ENCODE measurements at regions not wholly inside any gene's neighbourhood (a gene's known extent, or its start where the extent isn't known, plus 50 kb on each side); places are given as distances from the start of the nearest gene placed in this dataset.

GRCh38 chr13:87982400-87982799 lies 311.2 kb downstream of the SLITRK5 start:
- Histone ChIP-seq H3K4me2 (ENCODE audit: insufficient read depth, low read length) (no peak overlapping the region), H3K27me3 (ENCODE audit: insufficient read depth, low read length) (no peaks in the 10 kb centered on the region), H3K9me3 (ENCODE audit: low read depth, low read length) (no peaks in the 10 kb centered on the region), H3K27ac (ENCODE audit: low read depth, low read length) (no peak overlapping the region), H2AFZ (ENCODE audit: low read length) (no peak overlapping the region), H3K4me3 (ENCODE audit: insufficient read depth, low read length) (no peak overlapping the region), H3K4me1 (ENCODE audit: insufficient read depth, low read length) (no peaks in the 10 kb centered on the region), H3K79me2 (ENCODE audit: insufficient read depth, low read length) (no peaks in the 10 kb centered on the region), H3K36me3 (ENCODE audit: insufficient read depth, low read length) (no peaks in the 10 kb centered on the region), H4K20me1 (ENCODE audit: insufficient read depth, low read length) (no peaks in the 10 kb centered on the region)
- no peak for DNase-seq (ENCODE audit: insufficient read length, low spot score, missing footprints)
- TF ChIP-seq CTCF (IDR thresholded peaks at IDR 0.05; ENCODE audit: extremely low read depth, low read depth, low read length) = no peak

GRCh38 chr13:87986639-87987250 lies 315.6 kb downstream of the SLITRK5 start:
- H4K20me1 ChIP-seq (ENCODE audit: insufficient read depth, low read length) = no peaks in the 10 kb centered on the region
- no peaks in the 10 kb centered on the region for H3K9me3 ChIP-seq (ENCODE audit: low read depth, low read length)
- no peak overlapping the region for H3K4me2 ChIP-seq (ENCODE audit: insufficient read depth, low read length)
- no peaks in the 10 kb centered on the region for H3K27me3 ChIP-seq (ENCODE audit: insufficient read depth, low read length)
- no peak overlapping the region for H3K27ac ChIP-seq (ENCODE audit: low read depth, low read length)
- no peak for TF ChIP-seq CTCF (IDR thresholded peaks at IDR 0.05; ENCODE audit: extremely low read depth, low read depth, low read length)
- DNase-seq (ENCODE audit: insufficient read length, low spot score, missing footprints) = no peak
- H3K4me3 ChIP-seq (ENCODE audit: insufficient read depth, low read length) = no peak overlapping the region
- no peaks in the 10 kb centered on the region for H3K4me1 ChIP-seq (ENCODE audit: insufficient read depth, low read length)
- H2AFZ ChIP-seq (ENCODE audit: low read length) = no peak overlapping the region
- no peaks in the 10 kb centered on the region for H3K36me3 ChIP-seq (ENCODE audit: insufficient read depth, low read length)
- H3K79me2 ChIP-seq (ENCODE audit: insufficient read depth, low read length) = no peaks in the 10 kb centered on the region

- no peaks in the 10 kb centered on the region for H4K20me1 ChIP-seq (ENCODE audit: insufficient read depth, low read length)
- H3K36me3 ChIP-seq (ENCODE audit: insufficient read depth, low read length) = no peaks in the 10 kb centered on the region
- H2AFZ ChIP-seq (ENCODE audit: low read length) = no peak overlapping the region
- no peak overlapping the region for H3K27ac ChIP-seq (ENCODE audit: low read depth, low read length)
- no peak for DNase-seq (ENCODE audit: insufficient read length, low spot score, missing footprints)
- H3K4me3 ChIP-seq (ENCODE audit: insufficient read depth, low read length) = no peak overlapping the region
- H3K4me1 ChIP-seq (ENCODE audit: insufficient read depth, low read length) = no peaks in the 10 kb centered on the region
- peaks cover 2% of the 10 kb centered on the region for H3K9me3 ChIP-seq (ENCODE audit: low read depth, low read length)
- H3K4me2 ChIP-seq (ENCODE audit: insufficient read depth, low read length) = no peak overlapping the region
- no peak for TF ChIP-seq CTCF (IDR thresholded peaks at IDR 0.05; ENCODE audit: extremely low read depth, low read depth, low read length)
- H3K27me3 ChIP-seq (ENCODE audit: insufficient read depth, low read length) = no peaks in the 10 kb centered on the region
- H3K79me2 ChIP-seq (ENCODE audit: insufficient read depth, low read length) = no peaks in the 10 kb centered on the region
Observed at GRCh38 chr13:87998081-87998480, 326.9 kb downstream of the SLITRK5 start.

- Histone ChIP-seq H3K4me3 (ENCODE audit: insufficient read depth, low read length) (no peak overlapping the region), H3K79me2 (ENCODE audit: insufficient read depth, low read length) (no peaks in the 10 kb centered on the region), H2AFZ (ENCODE audit: low read length) (no peak overlapping the region), H3K4me1 (ENCODE audit: insufficient read depth, low read length) (no peaks in the 10 kb centered on the region), H3K4me2 (ENCODE audit: insufficient read depth, low read length) (no peak overlapping the region), H3K9me3 (ENCODE audit: low read depth, low read length) (peaks cover 2% of the 10 kb centered on the region), H4K20me1 (ENCODE audit: insufficient read depth, low read length) (no peaks in the 10 kb centered on the region), H3K36me3 (ENCODE audit: insufficient read depth, low read length) (no peaks in the 10 kb centered on the region), H3K27me3 (ENCODE audit: insufficient read depth, low read length) (no peaks in the 10 kb centered on the region), H3K27ac (ENCODE audit: low read depth, low read length) (no peak overlapping the region)
- TF ChIP-seq CTCF (IDR thresholded peaks at IDR 0.05; ENCODE audit: extremely low read depth, low read depth, low read length) = no peak
- DNase-seq (ENCODE audit: insufficient read length, low spot score, missing footprints) = no peak
Observed at GRCh38 chr13:87999240-87999700, 328.1 kb downstream of the SLITRK5 start.

All from osteoblast (primary cell).